OCI-LY3 (cell line): ENCODE measurements at regions not wholly inside any gene's neighbourhood (a gene's known extent, or its start where the extent isn't known, plus 50 kb on each side); places are given as distances from the start of the nearest gene placed in this dataset.

Experiments
- H2AFZ ChIP-seq: fragments of 200-600, 300-600 bp; shearing (Covaris generic); 2 replicates; pipeline ENCODE4 v1.6.0; 2014; ENCODE audit warnings: antibody characterized with exemption, low read depth, low read length
- H3K27ac ChIP-seq: fragments of 200-600, 300-600 bp; sonication (generic); 2 replicates; pipeline ENCODE4 v1.5.1; 2014; ENCODE audit warnings: mild to moderate bottlenecking, low read length, moderate library complexity, mixed read lengths
- H3K27me3 ChIP-seq: fragments of 200-600, 300-600 bp; sonication (generic); 2 replicates; pipeline ENCODE4 v1.6.1; 2014; ENCODE audit warnings: low read depth, low read length, mixed read lengths
- H3K36me3 ChIP-seq: fragments of 200-600, 300-600 bp; sonication (generic); replicated peaks from 2 replicates; pipeline ENCODE3; 2014; ENCODE audit warnings: low read depth, low read length, mixed read lengths
- H3K4me1 ChIP-seq: fragments of 300-600, 200-600 bp; sonication (generic); 2 replicates; pipeline ENCODE4 v1.6.1; 2014; ENCODE audit warnings: low read length, mixed read lengths
- H3K4me2 ChIP-seq: fragments of 200-600, 300-600 bp; sonication (generic); 2 replicates; pipeline ENCODE4 v1.6.1; 2014; ENCODE audit warnings: low read length, mixed read lengths
- H3K4me3 ChIP-seq: fragments of 300-600, 200-600 bp; sonication (generic); 2 replicates; pipeline ENCODE4 v1.5.1; 2014; ENCODE audit warnings: antibody characterized with exemption, mild to moderate bottlenecking, low read length, moderate library complexity
- H3K79me2 ChIP-seq: fragments of 300-600, 200-600 bp; shearing (Covaris generic); 2 replicates; pipeline ENCODE4 v1.6.1; 2014; ENCODE audit warnings: mild to moderate bottlenecking, low read length, mixed read lengths
- H3K9ac ChIP-seq: fragments of 300-600, 200-600 bp; shearing (Covaris generic); 2 replicates; pipeline ENCODE4 v1.6.0; 2014; ENCODE audit warnings: mild to moderate bottlenecking, low read length, moderate library complexity
- H3K9me3 ChIP-seq: fragments of 200-600, 300-600 bp; shearing (Covaris generic); 2 replicates; pipeline ENCODE4 v1.6.1; 2014; ENCODE audit warnings: low read length, mixed read lengths; ENCODE audit not compliant: insufficient read depth
- H4K20me1 ChIP-seq: fragments of 200-600, 300-600 bp; sonication (generic); 2 replicates; pipeline ENCODE4 v1.6.1; 2016; ENCODE audit warnings: low read length, mixed read lengths; ENCODE audit not compliant: insufficient read depth
- CTCF ChIP-seq: fragments of 200-600, 300-600 bp; sonication (generic); IDR thresholded peaks from 2 replicates; pipeline ENCODE4 v1.5.1; 2014; ENCODE audit warnings: antibody characterized with exemption, low read length, low read depth
- EZH2phosphoT487 ChIP-seq: fragments of 200-600 bp; shearing (Covaris generic); IDR thresholded peaks from 2 replicates; pipeline ENCODE4 v1.6.1; 2018; ENCODE audit warnings: antibody characterized with exemption, mixed run types, low read depth

DNA sequence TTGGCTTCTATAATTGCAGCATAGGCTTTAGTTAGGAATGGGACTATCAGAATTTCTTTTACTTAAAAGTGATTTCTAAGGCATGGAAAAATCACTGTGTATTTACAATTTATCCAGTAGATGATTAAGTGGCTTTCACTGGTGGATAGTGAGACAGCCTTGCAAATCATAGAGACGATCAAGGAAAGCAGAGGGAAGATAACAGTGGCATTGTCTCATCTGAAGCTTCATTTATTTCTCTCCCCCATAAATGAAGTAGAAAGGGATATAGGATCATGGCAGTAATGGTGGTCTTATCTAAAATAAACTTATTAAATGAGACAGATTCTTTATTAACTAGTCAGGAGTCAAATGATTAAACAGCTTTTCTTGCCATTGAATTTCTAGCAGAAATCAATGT, 224.2 kb upstream of the ANO5 start:
- Histone ChIP-seq H4K20me1 (no peaks in the 10 kb centered on the region), H3K27me3 (no peaks in the 10 kb centered on the region), H3K79me2 (no peaks in the 10 kb centered on the region), H3K4me2 (no peak overlapping the region), H3K4me1 (no peaks in the 10 kb centered on the region), H3K36me3 (no peaks in the 10 kb centered on the region), H3K9me3 (no peaks in the 10 kb centered on the region), H3K27ac (no peak overlapping the region), H3K9ac (no peak overlapping the region), H2AFZ (no peak overlapping the region), H3K4me3 (no peak overlapping the region)
- TF ChIP-seq CTCF (no peak), EZH2phosphoT487 (no peak)

- Histone ChIP-seq H3K4me3 (no peak overlapping the region), H3K9me3 (no peaks in the 10 kb centered on the region), H4K20me1 (no peaks in the 10 kb centered on the region), H3K36me3 (no peaks in the 10 kb centered on the region), H3K4me1 (no peaks in the 10 kb centered on the region), H3K79me2 (no peaks in the 10 kb centered on the region), H2AFZ (no peak overlapping the region), H3K27ac (no peak overlapping the region), H3K9ac (no peak overlapping the region), H3K4me2 (no peak overlapping the region), H3K27me3 (no peaks in the 10 kb centered on the region)
- TF ChIP-seq CTCF = no peak
- TF ChIP-seq EZH2phosphoT487 = no peak
These were observed 223.0 kb upstream of the ANO5 start for GRCh38 chr11:21969841-21970240.

- Histone ChIP-seq H3K27me3 (no peaks in the 10 kb centered on the region), H4K20me1 (no peaks in the 10 kb centered on the region), H3K4me2 (no peak overlapping the region), H3K27ac (no peak overlapping the region), H3K4me1 (no peaks in the 10 kb centered on the region), H3K79me2 (no peaks in the 10 kb centered on the region), H3K4me3 (no peak overlapping the region), H3K9ac (no peak overlapping the region), H3K36me3 (no peaks in the 10 kb centered on the region), H3K9me3 (no peaks in the 10 kb centered on the region), H2AFZ (no peak overlapping the region)
- no peak for TF ChIP-seq CTCF
- TF ChIP-seq EZH2phosphoT487 = no peak
These were observed 217.6 kb upstream of the ANO5 start for GRCh38 chr11:21975242-21975641.

- Histone ChIP-seq H3K36me3 (no peaks in the 10 kb centered on the region), H3K27me3 (no peaks in the 10 kb centered on the region), H3K4me1 (no peaks in the 10 kb centered on the region), H4K20me1 (no peaks in the 10 kb centered on the region), H3K9me3 (no peaks in the 10 kb centered on the region), H3K4me2 (no peak overlapping the region), H3K4me3 (no peak overlapping the region), H2AFZ (no peak overlapping the region), H3K79me2 (no peaks in the 10 kb centered on the region), H3K27ac (no peak overlapping the region), H3K9ac (no peak overlapping the region)
- TF ChIP-seq EZH2phosphoT487 (no peak), CTCF (no peak)
These were observed 216.7 kb upstream of the ANO5 start for GRCh38 chr11:21976210-21976609.
